IMR-90 (cell line): ENCODE measurements at regions not wholly inside any gene's neighbourhood (a gene's known extent, or its start where the extent isn't known, plus 50 kb on each side); places are given as distances from the start of the nearest gene placed in this dataset.

Experiments used
- ATAC-seq: fragments of 200-7000 bp; cut with Tn5 transposase; 2 replicates; pipeline ENCODE4 v1.9.1; 2020; ENCODE audit warnings: low read depth, mild to moderate bottlenecking, moderate library complexity
- BruUV-seq: library from RNA; stranded (reverse); fragments of 400-500 nt; replicated peaks from 2 replicates; lab custom pipeline; 2021; lab: Mats Ljungman, UMichigan
- CTCF ChIA-PET: fragments of 300-600 bp; formaldehyde crosslinking; extraction: SDS; loops from one replicate; lab custom pipeline; 2021; ENCODE audit warnings: antibody characterized with exemption; lab: Yijun Ruan, JAX
- POLR2A ChIA-PET: fragments of 300-600 bp; sonication (Branson Sonifier 250); formaldehyde crosslinking; loops from one replicate; lab custom pipeline; 2022; ENCODE audit warnings: antibody characterized with exemption; ENCODE audit not compliant: unreplicated experiment; lab: Charles Lee
- DNase-seq: peaks from one replicate; pipeline ENCODE4 v3.0.0; 2013
- H2AFZ ChIP-seq: replicated peaks from 2 replicates; pipeline ENCODE3; 2013; ENCODE audit warnings: low read length, mild to moderate bottlenecking; ENCODE audit not compliant: poor library complexity
- H2AK5ac ChIP-seq: 2 replicates; pipeline ENCODE4 v1.6.1; 2013; ENCODE audit warnings: low read depth, low read length, inconsistent platforms
- H2AK9ac ChIP-seq: replicated peaks from 2 replicates; pipeline ENCODE3; 2013; ENCODE audit warnings: mild to moderate bottlenecking, low read depth, low read length, moderate library complexity; ENCODE audit not compliant: poor library complexity
- H2BK120ac ChIP-seq: 2 replicates; pipeline ENCODE4 v1.6.1; 2013; ENCODE audit warnings: low read depth, low read length, inconsistent platforms
- H2BK15ac ChIP-seq: 3 replicates; pipeline ENCODE4 v1.6.1; 2013; ENCODE audit warnings: low read depth, low read length, inconsistent platforms
- H2BK20ac ChIP-seq: 2 replicates; pipeline ENCODE4 v1.6.1; 2013; ENCODE audit warnings: low read depth, mild to moderate bottlenecking, inconsistent platforms, low read length, moderate library complexity
- H2BK5ac ChIP-seq: 2 replicates; pipeline ENCODE4 v1.6.1; 2013; ENCODE audit warnings: mild to moderate bottlenecking, low read depth, low read length, inconsistent platforms; ENCODE audit not compliant: poor library complexity, severe bottlenecking
- H3K14ac ChIP-seq: replicated peaks from 2 replicates; pipeline ENCODE4 v1.6.1; 2013; ENCODE audit warnings: low read depth, low read length, inconsistent platforms
- H3K18ac ChIP-seq: 2 replicates; pipeline ENCODE4 v1.6.1; 2013; ENCODE audit warnings: low read depth, low read length, control low read depth
- H3K23ac ChIP-seq: 2 replicates; pipeline ENCODE4 v1.6.1; 2013; ENCODE audit warnings: low read depth, low read length, inconsistent platforms
- H3K27ac ChIP-seq: 2 replicates; pipeline ENCODE4 v1.5.1; 2013; ENCODE audit warnings: mild to moderate bottlenecking, control low read depth, low read length; ENCODE audit not compliant: insufficient read depth
- H3K27me3 ChIP-seq: 2 replicates; pipeline ENCODE4 v1.6.1; 2013; ENCODE audit warnings: low read length; ENCODE audit not compliant: control insufficient read depth, insufficient read depth
- H3K36me3 ChIP-seq: 2 replicates; pipeline ENCODE4 v1.6.1; 2013; ENCODE audit warnings: low read length, mixed read lengths; ENCODE audit not compliant: control insufficient read depth, insufficient read depth
- H3K4ac ChIP-seq: 2 replicates; pipeline ENCODE4 v1.6.1; 2013; ENCODE audit warnings: low read depth, low read length, inconsistent platforms
- H3K4me1 ChIP-seq: 2 replicates; pipeline ENCODE4 v1.6.1; 2013; ENCODE audit warnings: low read length, mixed read lengths; ENCODE audit not compliant: control insufficient read depth, insufficient read depth
- H3K4me2 ChIP-seq: 2 replicates; pipeline ENCODE4 v1.6.1; 2013; ENCODE audit warnings: low read depth, mild to moderate bottlenecking, control low read depth, low read length, moderate library complexity
- H3K4me3 ChIP-seq: 2 replicates; pipeline ENCODE4 v1.5.1; 2013; ENCODE audit warnings: low read depth, mild to moderate bottlenecking, control low read depth, low read length, moderate library complexity; ENCODE audit not compliant: insufficient read depth
- H3K56ac ChIP-seq: 2 replicates; pipeline ENCODE4 v1.6.1; 2013; ENCODE audit warnings: low read length, inconsistent platforms; ENCODE audit not compliant: insufficient read depth; ENCODE audit errors: extremely low read depth
- H3K79me1 ChIP-seq, 2 experiments: 2 replicates each; pipeline ENCODE4 v1.6.1; 2013; ENCODE audit warnings: low read length in 2 of 2, inconsistent platforms in 1 of 2, low read depth in 1 of 2
- H3K9ac ChIP-seq: 2 replicates; pipeline ENCODE4 v1.6.1; 2013; ENCODE audit warnings: low read depth, low read length, control low read depth
- H3K9me1 ChIP-seq: 2 replicates; pipeline ENCODE4 v1.6.1; 2013; ENCODE audit warnings: low read length, inconsistent platforms; ENCODE audit not compliant: insufficient read depth
- H3K9me3 ChIP-seq: 2 replicates; pipeline ENCODE4 v1.6.1; 2013; ENCODE audit warnings: low read length; ENCODE audit not compliant: control insufficient read depth, insufficient read depth
- H4K20me1 ChIP-seq: 2 replicates; pipeline ENCODE4 v1.6.1; 2013; ENCODE audit warnings: low read length, inconsistent platforms; ENCODE audit not compliant: insufficient read depth
- H4K5ac ChIP-seq: 2 replicates; pipeline ENCODE4 v1.6.1; 2013; ENCODE audit warnings: mild to moderate bottlenecking, low read depth, low read length, control low read depth
- H4K8ac ChIP-seq, 2 experiments: 2 replicates each; pipeline ENCODE4 v1.6.1; 2013; ENCODE audit warnings: low read depth in 2 of 2, low read length in 2 of 2, control low read depth in 1 of 2, inconsistent platforms in 1 of 2
- H4K91ac ChIP-seq: 2 replicates; pipeline ENCODE4 v1.6.1; 2013; ENCODE audit warnings: low read depth, low read length, inconsistent platforms; ENCODE audit not compliant: insufficient read depth
- CEBPB ChIP-seq: IDR thresholded peaks from 2 replicates; pipeline ENCODE4 v1.6.1; 2012; ENCODE audit warnings: low read depth, low read length, improper control_type of control experiment
- CHD1 ChIP-seq: IDR thresholded peaks from 2 replicates; pipeline ENCODE4 v1.6.1; 2012; ENCODE audit warnings: low read depth, low read length, improper control_type of control experiment
- ELK1 ChIP-seq: fragments of 150-350 bp; IDR thresholded peaks from 2 replicates; pipeline ENCODE4 v1.6.1; 2016; ENCODE audit warnings: low read depth, mild to moderate bottlenecking, low read length, moderate library complexity, borderline replicate concordance
- FOS ChIP-seq: fragments of 150-350 bp; IDR thresholded peaks from 2 replicates; pipeline ENCODE4 v1.6.1; 2016; ENCODE audit warnings: low read depth, low read length
- MAFK ChIP-seq: IDR thresholded peaks from 2 replicates; pipeline ENCODE4 v1.6.1; 2012; ENCODE audit warnings: low read depth, low read length, improper control_type of control experiment
- MAZ ChIP-seq: IDR thresholded peaks from 2 replicates; pipeline ENCODE4 v1.6.1; 2012; ENCODE audit warnings: low read depth, mild to moderate bottlenecking, low read length, improper control_type of control experiment, moderate library complexity, borderline replicate concordance
- MXI1 ChIP-seq: IDR thresholded peaks from 2 replicates; pipeline ENCODE4 v1.6.1; 2012; ENCODE audit warnings: low read depth, mild to moderate bottlenecking, low read length, moderate library complexity, borderline replicate concordance
- NFE2L2 ChIP-seq: fragments of 150-350 bp; IDR thresholded peaks from 2 replicates; pipeline ENCODE4 v1.6.1; 2016; ENCODE audit warnings: low read depth, mild to moderate bottlenecking, low read length
- POLR2A ChIP-seq: IDR thresholded peaks from 2 replicates; pipeline ENCODE4 v1.6.1; 2012; ENCODE audit warnings: mild to moderate bottlenecking, low read depth, low read length
- RCOR1 ChIP-seq: IDR thresholded peaks from 2 replicates; pipeline ENCODE4 v1.6.1; 2012; ENCODE audit warnings: mild to moderate bottlenecking, low read length, improper control_type of control experiment; ENCODE audit not compliant: insufficient replicate concordance
- RFX5 ChIP-seq: IDR thresholded peaks from 2 replicates; pipeline ENCODE4 v1.8.0; 2012; ENCODE audit warnings: low read depth, mild to moderate bottlenecking, low read length, moderate library complexity
- SMC3 ChIP-seq: fragments of 150-350 bp; IDR thresholded peaks from 2 replicates; pipeline ENCODE4 v1.6.1; 2016; ENCODE audit warnings: low read depth, mild to moderate bottlenecking, antibody characterized with exemption, low read length, moderate library complexity
- WGBS, 2 experiments: methylation state at CpG; one replicate each; pipeline versions ENCODE4 v1.1.5 to v1.1.7; 2013; ENCODE audit warnings: missing lambda C conversion rate in 2 of 2; ENCODE audit not compliant: insufficient read length in 1 of 2; ENCODE audit errors: extremely low coverage in 2 of 2; 5-methylcytosine and 5-hydroxymethylcytosine counted together
- dilution Hi-C: fragments of 300-500 bp; cut with HindIII; formaldehyde crosslinking; loops from one replicate; pipeline ENCODE4 v1.14.3; 2018; ENCODE audit warnings: low sequenced_read_pairs; ENCODE audit not compliant: unreplicated experiment
- in situ Hi-C: fragments of 300-500 bp; cut with MboI; formaldehyde crosslinking; loops from 3 replicates; pipeline ENCODE4 v1.14.3; 2019; ENCODE audit warnings: low sequenced_read_pairs, inconsistent platforms, mixed read lengths
- intact Hi-C: fragments of 100-400 bp; cut with micrococcal nuclease; formaldehyde crosslinking; loops from 2 replicates; pipeline ENCODE4 v1.10.0; 2022
- TF ChIP-seq, protein P1 (sequence below): conservative IDR thresholded peaks from 2 replicates; pipeline ENCODE4 v1.5.1; 2012; ENCODE audit warnings: mild to moderate bottlenecking, low read depth, low read length, improper control_type of control experiment
- TF ChIP-seq, protein P2 (sequence below): fragments of 150-350 bp; IDR thresholded peaks from 2 replicates; pipeline ENCODE4 v1.6.1; 2017; ENCODE audit warnings: mild to moderate bottlenecking, antibody characterized with exemption, low read length, low read depth

DNA sequence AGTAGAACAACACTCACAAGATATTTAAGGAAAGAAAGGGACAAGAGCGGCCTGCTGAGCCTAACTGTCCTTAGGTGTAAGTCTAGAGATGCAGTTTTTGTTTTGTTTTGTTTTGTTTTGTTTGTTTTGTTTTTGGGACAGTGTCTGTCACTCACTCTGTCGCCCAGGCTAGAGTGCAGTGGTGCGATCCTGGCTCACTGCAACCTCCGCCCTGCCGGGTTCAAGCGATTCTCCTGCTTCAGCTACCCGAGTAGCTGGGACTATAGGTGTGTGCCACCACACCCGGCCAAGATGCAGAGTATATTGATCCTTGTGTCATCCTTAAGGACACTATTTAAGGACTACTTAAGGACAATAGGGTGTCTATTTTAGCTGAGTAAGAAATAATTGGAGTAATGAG, 84.1 kb upstream of the PARD3 start:
- no peaks in the 10 kb centered on the region for H3K9me1 ChIP-seq
- no peak overlapping the region for H4K5ac ChIP-seq
- ATAC-seq (no peak), DNase-seq (no peak)
- H2BK15ac ChIP-seq = no peak overlapping the region
- H2BK5ac ChIP-seq = no peak overlapping the region
- no peak overlapping the region for H3K23ac ChIP-seq
- H3K18ac ChIP-seq = no peak overlapping the region
- H2BK120ac ChIP-seq = no peak overlapping the region
- no peaks in the 10 kb centered on the region for H3K36me3 ChIP-seq
- H2BK20ac ChIP-seq = no peak overlapping the region
- no TSS peak for BruUV-seq
- no peak overlapping the region for H3K14ac ChIP-seq
- intact Hi-C loops = no loop called here
- no peak overlapping the region for H3K4me2 ChIP-seq
- peaks cover 6% of the 10 kb centered on the region for H3K27me3 ChIP-seq
- no peak overlapping the region for H2AFZ ChIP-seq
- no peaks in the 10 kb centered on the region for H3K9me3 ChIP-seq
- H2AK5ac ChIP-seq = no peak overlapping the region
- no peak overlapping the region for H3K56ac ChIP-seq
- H4K91ac ChIP-seq = no peak overlapping the region
- ChIA-PET POLR2A (no interaction called here), CTCF (no interaction called here)
- no peak overlapping the region for H3K4me3 ChIP-seq
- dilution Hi-C loops = no loop called here
- no peaks in the 10 kb centered on the region for H3K4me1 ChIP-seq
- no peak overlapping the region for H3K27ac ChIP-seq
- no peak overlapping the region for H4K8ac ChIP-seq
- WGBS, 2 experiments = 100% methylated on average over 2 of the region's 8 CpGs; no CpG with 5 or more reads in 1 of the 2 experiments
- in situ Hi-C loops = no loop called here
- no peaks in the 10 kb centered on the region for H4K20me1 ChIP-seq
- H2AK9ac ChIP-seq = no peak overlapping the region
- no peak for TF ChIP-seq FOS
- no peak for TF ChIP-seq CEBPB
- TF ChIP-seq NFE2L2 = no peak
- TF ChIP-seq, protein P1, sequence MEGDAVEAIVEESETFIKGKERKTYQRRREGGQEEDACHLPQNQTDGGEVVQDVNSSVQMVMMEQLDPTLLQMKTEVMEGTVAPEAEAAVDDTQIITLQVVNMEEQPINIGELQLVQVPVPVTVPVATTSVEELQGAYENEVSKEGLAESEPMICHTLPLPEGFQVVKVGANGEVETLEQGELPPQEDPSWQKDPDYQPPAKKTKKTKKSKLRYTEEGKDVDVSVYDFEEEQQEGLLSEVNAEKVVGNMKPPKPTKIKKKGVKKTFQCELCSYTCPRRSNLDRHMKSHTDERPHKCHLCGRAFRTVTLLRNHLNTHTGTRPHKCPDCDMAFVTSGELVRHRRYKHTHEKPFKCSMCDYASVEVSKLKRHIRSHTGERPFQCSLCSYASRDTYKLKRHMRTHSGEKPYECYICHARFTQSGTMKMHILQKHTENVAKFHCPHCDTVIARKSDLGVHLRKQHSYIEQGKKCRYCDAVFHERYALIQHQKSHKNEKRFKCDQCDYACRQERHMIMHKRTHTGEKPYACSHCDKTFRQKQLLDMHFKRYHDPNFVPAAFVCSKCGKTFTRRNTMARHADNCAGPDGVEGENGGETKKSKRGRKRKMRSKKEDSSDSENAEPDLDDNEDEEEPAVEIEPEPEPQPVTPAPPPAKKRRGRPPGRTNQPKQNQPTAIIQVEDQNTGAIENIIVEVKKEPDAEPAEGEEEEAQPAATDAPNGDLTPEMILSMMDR = no peak
- no peak for TF ChIP-seq RFX5
- TF ChIP-seq MXI1 = no peak
- TF ChIP-seq MAZ = no peak
- TF ChIP-seq RCOR1 = no peak
- TF ChIP-seq, protein P2, sequence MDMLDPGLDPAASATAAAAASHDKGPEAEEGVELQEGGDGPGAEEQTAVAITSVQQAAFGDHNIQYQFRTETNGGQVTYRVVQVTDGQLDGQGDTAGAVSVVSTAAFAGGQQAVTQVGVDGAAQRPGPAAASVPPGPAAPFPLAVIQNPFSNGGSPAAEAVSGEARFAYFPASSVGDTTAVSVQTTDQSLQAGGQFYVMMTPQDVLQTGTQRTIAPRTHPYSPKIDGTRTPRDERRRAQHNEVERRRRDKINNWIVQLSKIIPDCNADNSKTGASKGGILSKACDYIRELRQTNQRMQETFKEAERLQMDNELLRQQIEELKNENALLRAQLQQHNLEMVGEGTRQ = no peak
- TF ChIP-seq CHD1 = no peak
- no peak for TF ChIP-seq ELK1
- no peak for TF ChIP-seq SMC3
- no peak for TF ChIP-seq POLR2A
- no peak for TF ChIP-seq MAFK
- no peak overlapping the region for H3K4ac ChIP-seq
- no peak overlapping the region for H3K9ac ChIP-seq
- H3K79me1 ChIP-seq = no peaks in the 10 kb centered on the region
